Right kidney (tissue), 1 donor: ENCODE measurements at regions not wholly inside any gene's neighbourhood (a gene's known extent, or its start where the extent isn't known, plus 50 kb on each side); places are given as distances from the start of the nearest gene placed in this dataset.

Experiments
- DNase-seq: peaks from one replicate; pipeline ENCODE4 v3.0.0-alpha.2; 2016

DNA sequence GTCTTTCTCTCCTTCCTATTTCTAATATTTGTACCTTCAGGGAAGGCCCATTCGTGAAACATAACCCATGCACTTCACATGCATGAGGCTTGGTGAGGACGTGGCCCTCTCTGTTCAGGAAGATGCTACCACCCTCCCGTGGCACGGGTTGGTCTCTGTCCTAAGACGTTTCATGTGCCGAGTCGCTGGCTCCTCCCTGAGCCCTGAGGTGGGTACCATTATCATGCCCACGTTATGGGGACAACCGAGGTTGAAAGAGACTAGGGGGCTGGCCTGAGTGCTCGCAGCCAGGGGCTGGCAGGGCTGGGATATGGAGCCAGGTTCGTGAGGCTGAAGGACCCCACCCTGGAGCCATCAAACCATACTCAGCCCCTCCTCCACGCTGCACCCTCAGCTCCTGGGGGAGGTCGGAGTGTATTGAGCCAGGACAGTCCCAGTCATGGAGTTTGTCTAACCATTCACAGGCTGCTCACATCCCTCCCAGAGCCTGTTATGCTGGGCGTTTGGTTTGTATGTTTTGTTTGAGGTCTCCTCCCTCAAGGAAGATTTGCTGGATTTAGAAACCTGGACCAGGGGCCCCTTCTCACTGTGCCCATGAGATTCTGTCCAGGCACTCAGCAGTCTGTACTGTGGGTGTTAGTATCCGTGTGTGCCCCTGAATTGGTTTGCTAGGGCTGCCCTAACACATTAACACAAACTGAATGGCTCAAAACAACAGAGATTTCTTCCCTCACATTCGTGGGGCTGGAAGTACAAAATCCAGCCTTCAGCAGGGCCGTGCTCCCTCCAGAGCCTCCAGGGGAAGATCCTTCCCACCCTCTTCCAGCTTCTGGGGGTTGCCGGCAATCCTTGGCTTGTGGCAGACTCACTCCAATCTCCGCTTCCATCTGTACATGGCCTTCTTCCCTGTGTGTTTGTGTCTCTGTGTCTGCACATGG, 88.3 kb downstream of the ANKRD60 start:
- no peak for DNase-seq

- no peak for DNase-seq
Measured at GRCh38 chr20:58138395-58138794, 90.1 kb downstream of the ANKRD60 start.

DNA sequence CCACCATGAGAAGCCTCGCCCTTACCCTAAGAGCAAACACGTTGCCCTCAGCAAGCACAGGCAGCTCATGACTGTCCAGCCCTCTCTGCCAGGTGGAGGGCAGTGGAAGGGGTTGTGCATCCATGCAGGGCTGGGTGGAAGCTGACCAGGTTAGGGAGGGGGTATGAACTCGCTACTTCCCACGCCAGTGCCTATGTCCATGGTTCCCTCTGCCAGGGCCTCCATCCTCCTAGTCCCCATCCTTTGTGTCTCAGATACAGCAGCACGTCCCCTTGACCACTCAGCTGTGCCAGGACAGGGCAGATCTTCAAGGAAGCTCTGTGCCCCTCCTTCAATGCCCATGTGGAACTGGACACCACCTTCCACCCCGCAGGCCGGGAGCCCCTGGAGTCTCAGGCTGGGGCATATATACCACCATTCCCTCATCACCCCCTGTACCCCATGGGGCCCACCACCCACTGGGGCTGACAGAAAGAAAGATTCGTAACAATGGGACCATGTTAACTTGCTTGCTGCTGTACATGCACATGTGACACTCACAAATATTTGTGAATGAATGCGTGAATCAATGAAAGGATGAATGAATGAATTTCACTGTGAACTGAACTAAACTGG, 90.7 kb downstream of the ANKRD60 start:
- DNase-seq: no peak

GRCh38 chr20:58137236-58137635, 91.2 kb downstream of the ANKRD60 start:
- no peak for DNase-seq

DNA sequence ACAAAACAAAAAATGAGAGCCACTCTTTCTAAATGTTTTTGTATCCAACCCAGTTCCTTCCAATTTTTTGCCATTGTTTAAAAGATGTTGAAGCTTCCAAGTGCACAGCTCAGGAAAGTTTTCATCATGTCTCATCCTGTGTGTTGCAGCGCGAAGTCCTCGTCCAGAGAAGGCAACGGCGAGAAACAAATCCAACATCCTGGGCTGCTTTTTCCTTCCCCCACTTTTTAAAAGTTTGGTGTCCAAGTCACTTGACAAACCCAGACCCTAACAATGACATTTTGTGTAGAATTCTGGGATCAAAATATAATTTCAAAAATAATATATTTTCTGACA, 92.3 kb downstream of the ANKRD60 start:
- DNase-seq: no peak

GRCh38 chr20:58135441-58136148, 92.9 kb downstream of the ANKRD60 start:
- no peak for DNase-seq

GRCh38 chr20:58133020-58133808, 95.2 kb downstream of the ANKRD60 start:
- DNase-seq: no peak

- no peak for DNase-seq
Measured at GRCh38 chr20:58131551-58132142, 96.8 kb downstream of the ANKRD60 start.

DNA sequence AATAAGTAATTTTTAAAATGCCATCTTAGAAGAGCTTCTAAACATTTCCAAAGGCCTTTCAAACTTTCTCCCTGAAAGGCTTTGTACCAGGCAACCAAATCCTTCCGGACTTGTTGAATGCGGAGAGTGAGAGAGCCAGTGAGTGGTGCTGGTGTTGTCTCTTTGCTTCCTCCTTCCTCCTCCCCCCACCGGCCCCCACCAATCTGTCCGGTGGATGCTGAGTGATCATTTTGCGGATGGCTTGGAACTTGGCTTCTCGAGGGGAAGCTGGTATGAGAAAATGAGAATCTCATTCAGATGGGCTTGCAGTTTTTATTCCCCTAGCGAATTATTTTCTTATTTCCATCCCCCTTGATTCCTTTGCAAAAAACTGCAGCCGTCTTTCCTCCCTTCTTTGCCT, 97.3 kb downstream of the ANKRD60 start:
- DNase-seq: no peak

- no peak for DNase-seq
Measured at GRCh38 chr20:58130581-58130980, 97.9 kb downstream of the ANKRD60 start.

GRCh38 chr20:58130156-58130555, 98.3 kb downstream of the ANKRD60 start:
- no peak for DNase-seq

GRCh38 chr20:58129721-58130151, 98.7 kb downstream of the ANKRD60 start:
- DNase-seq: no peak

GRCh38 chr20:58128635-58129625, 99.5 kb downstream of the ANKRD60 start:
- DNase-seq: no peak

DNA sequence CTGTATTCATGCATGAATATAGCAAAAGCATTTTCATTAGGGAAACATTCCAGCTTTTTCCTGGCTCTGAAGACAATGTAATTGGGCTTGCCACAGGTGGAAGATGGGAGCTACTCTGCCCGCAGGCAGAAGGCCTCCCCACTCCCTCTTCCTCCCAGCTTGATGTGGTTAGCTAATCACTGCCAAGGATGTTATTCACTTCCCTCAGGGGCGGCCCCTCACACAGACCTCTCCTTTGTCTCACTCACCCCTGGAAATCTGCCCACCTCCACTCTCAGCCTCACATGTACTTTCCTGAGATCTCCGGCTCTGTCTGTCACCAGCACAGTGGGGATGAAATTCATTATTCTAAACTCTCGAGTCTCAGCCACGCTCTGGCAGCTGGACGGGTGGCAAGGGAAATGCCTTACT, 100.7 kb downstream of the ANKRD60 start:
- DNase-seq: no peak

GRCh38 chr20:58125726-58126125, 102.7 kb downstream of the ANKRD60 start:
- DNase-seq: no peak

DNA sequence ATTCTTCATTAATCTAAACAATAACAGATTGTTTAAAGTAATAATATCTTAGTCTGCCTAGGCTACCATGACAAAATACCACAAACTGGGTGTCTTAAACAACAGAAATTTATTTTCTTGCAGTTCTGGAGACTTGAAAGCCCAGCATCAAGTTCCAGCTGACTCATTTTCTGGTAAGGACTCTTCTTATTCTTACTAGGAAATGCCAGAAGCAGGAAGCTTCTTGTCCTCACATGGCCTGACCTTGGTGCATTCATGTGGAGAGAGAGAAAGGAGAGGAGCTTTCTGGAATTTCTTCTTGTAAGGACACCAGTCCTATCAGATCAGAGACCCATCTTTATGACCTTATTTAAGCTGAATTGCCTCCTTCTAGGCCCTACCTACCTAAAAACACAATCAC, 110.5 kb downstream of the ANKRD60 start:
- no peak for DNase-seq

DNA sequence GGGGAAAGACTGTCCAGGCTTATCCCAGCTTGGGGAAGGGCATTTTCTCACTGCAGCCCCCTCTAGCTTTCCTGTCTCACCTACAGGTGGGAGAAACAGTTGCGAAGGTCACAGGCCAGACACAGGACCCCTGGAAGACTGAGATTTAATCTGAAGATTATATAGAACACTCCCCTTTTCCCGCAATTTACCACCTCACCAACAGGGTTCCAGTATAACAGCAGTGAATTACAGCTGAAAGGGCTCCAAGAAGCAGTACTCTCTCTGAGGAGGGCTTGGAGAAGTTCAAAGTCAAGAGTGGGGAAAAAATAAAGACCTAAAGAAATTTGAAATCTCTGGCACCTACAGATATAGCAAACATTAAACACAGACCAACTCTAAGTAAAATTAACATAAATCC, 111.9 kb downstream of the ANKRD60 start:
- DNase-seq: no peak

- DNase-seq: no peak
Measured at GRCh38 chr20:58113716-58114115, 114.7 kb downstream of the ANKRD60 start.

DNA sequence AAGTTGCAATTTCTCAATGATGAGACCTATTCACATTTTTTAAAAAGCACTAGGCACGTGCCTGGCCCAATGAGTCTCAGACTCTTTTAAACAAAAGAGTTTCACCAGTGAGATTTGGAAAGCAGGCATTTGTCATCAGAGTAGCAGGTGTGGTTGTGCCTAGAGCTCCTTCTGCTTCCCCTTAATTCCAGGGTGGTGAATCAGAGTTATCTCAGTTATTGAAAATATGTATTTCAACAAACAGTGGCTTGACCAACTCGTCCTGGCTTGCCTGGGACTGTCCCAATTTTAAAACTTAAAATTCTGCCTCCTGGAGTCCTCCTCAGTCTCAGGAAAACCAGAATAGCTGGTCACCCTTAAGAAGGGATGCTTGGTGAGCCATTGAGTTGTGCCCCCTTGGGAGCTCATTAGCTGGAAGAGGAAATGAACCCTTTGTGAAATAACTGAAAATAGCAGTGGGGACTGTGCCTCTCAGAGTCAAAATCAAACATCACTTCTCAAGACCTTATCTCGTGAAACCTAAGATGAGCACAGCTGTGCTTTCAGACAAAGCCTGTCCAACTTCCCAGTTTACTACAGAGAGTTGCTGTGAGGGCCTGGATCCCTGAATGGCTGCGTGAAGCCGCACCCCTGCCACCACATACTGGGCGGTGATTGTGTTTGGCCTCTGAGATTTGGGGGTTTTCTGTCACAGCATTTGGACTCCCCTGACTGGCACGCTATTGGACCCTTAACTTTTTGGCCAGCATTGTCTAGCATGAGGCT, 116.3 kb downstream of the ANKRD60 start:
- no peak for DNase-seq
